ENCODE measurements at regions not wholly inside any gene's neighbourhood (a gene's known extent, or its start where the extent isn't known, plus 50 kb on each side); places are given as distances from the start of the nearest gene placed in this dataset.

- Mint-ChIP-seq H3K27ac (ENCODE audit: unreplicated experiment) (no peak overlapping the region), H3K4me3 (no peak overlapping the region), H3K27me3 (ENCODE audit: low read depth) (no peaks in the 10 kb centered on the region), H3K36me3 (ENCODE audit: low read depth) (peaks cover 4% of the 10 kb centered on the region), H3K4me1 (peaks cover 13% of the 10 kb centered on the region), H3K9me3 (peaks cover 2% of the 10 kb centered on the region)
- no peak for TF ChIP-seq CTCF (conservative IDR thresholded peaks at IDR 0.05)
- DNase-seq (ENCODE audit: low read depth, low spot score), result no peak
These were observed 63.6 kb upstream of the CPO start for GRCh38 chr2:206875701-206876100.

GRCh38 chr2:206876216-206876860, 63.0 kb upstream of the CPO start:
- Mint-ChIP-seq H3K9me3 (peaks cover 2% of the 10 kb centered on the region), H3K4me3 (no peak overlapping the region), H3K4me1 (peaks cover 13% of the 10 kb centered on the region), H3K27me3 (ENCODE audit: low read depth) (no peaks in the 10 kb centered on the region), H3K36me3 (ENCODE audit: low read depth) (peaks cover 4% of the 10 kb centered on the region), H3K27ac (ENCODE audit: unreplicated experiment) (no peak overlapping the region)
- no peak for TF ChIP-seq CTCF (conservative IDR thresholded peaks at IDR 0.05)
- DNase-seq (ENCODE audit: low read depth, low spot score), result peak; percentile 3

GRCh38 chr2:206881708-206882410, 57.5 kb upstream of the CPO start:
- DNase-seq (ENCODE audit: low read depth, low spot score), result no peak
- Mint-ChIP-seq H3K4me3 (no peak overlapping the region), H3K9me3 (peaks cover 2% of the 10 kb centered on the region), H3K4me1 (peaks cover 4% of the 10 kb centered on the region), H3K27me3 (ENCODE audit: low read depth) (no peaks in the 10 kb centered on the region), H3K27ac (ENCODE audit: unreplicated experiment) (no peak overlapping the region), H3K36me3 (ENCODE audit: low read depth) (peaks cover 4% of the 10 kb centered on the region)
- no peak for TF ChIP-seq CTCF (conservative IDR thresholded peaks at IDR 0.05)

- H3K4me1 Mint-ChIP-seq, result peaks cover 8% of the 10 kb centered on the region
- no peak for DNase-seq (ENCODE audit: low read depth, low spot score)
- no peaks in the 10 kb centered on the region for H3K36me3 Mint-ChIP-seq (ENCODE audit: low read depth)
- no peak for TF ChIP-seq CTCF (conservative IDR thresholded peaks at IDR 0.05)
- no peaks in the 10 kb centered on the region for H3K27me3 Mint-ChIP-seq (ENCODE audit: low read depth)
- no peak overlapping the region for H3K4me3 Mint-ChIP-seq
- no peak overlapping the region for H3K27ac Mint-ChIP-seq (ENCODE audit: unreplicated experiment)
- no peaks in the 10 kb centered on the region for H3K9me3 Mint-ChIP-seq
These were observed 52.6 kb upstream of the CPO start for GRCh38 chr2:206886696-206887095.

GRCh38 chr2:206887745-206888144, 51.6 kb upstream of the CPO start:
- H3K9me3 Mint-ChIP-seq, result peaks cover 1% of the 10 kb centered on the region
- H3K27ac Mint-ChIP-seq (ENCODE audit: unreplicated experiment), result no peak overlapping the region
- H3K36me3 Mint-ChIP-seq (ENCODE audit: low read depth), result no peaks in the 10 kb centered on the region
- no peak overlapping the region for H3K4me3 Mint-ChIP-seq
- no peaks in the 10 kb centered on the region for H3K27me3 Mint-ChIP-seq (ENCODE audit: low read depth)
- no peak for TF ChIP-seq CTCF (conservative IDR thresholded peaks at IDR 0.05)
- DNase-seq (ENCODE audit: low read depth, low spot score), result no peak
- H3K4me1 Mint-ChIP-seq, result peaks cover 8% of the 10 kb centered on the region
